ENCODE measurements at regions not wholly inside any gene's neighbourhood (a gene's known extent, or its start where the extent isn't known, plus 50 kb on each side); places are given as distances from the start of the nearest gene placed in this dataset.
A peak's percentile ranks its signal among the peaks of the same experiment; 100 is the strongest.

- peak; percentile 39 for DNase-seq (ENCODE audit: low spot score)
Observed at GRCh38 chr2:128494307-128494639, 175.6 kb upstream of the HS6ST1 start.

- peak; percentile 33 for DNase-seq (ENCODE audit: low spot score)
Observed at GRCh38 chr2:128494640-128495321, 176.1 kb upstream of the HS6ST1 start.

GRCh38 chr2:128495996-128496547 lies 177.4 kb upstream of the HS6ST1 start:
- peak; percentile 23 for DNase-seq (ENCODE audit: low spot score)

GRCh38 chr2:128496700-128497099 lies 178.0 kb upstream of the HS6ST1 start:
- DNase-seq (ENCODE audit: low spot score): peak; percentile 32

GRCh38 chr2:128497461-128497860 lies 178.8 kb upstream of the HS6ST1 start:
- peak; percentile 18 for DNase-seq (ENCODE audit: low spot score)

- peak; percentile 31 for DNase-seq (ENCODE audit: low spot score)
Observed at GRCh38 chr2:128498086-128498485, 179.4 kb upstream of the HS6ST1 start.

GRCh38 chr2:128498589-128498988 lies 179.9 kb upstream of the HS6ST1 start:
- DNase-seq (ENCODE audit: low spot score): peak; percentile 38

- DNase-seq (ENCODE audit: low spot score): peak; percentile 31
Observed at GRCh38 chr2:128499367-128500137, 180.9 kb upstream of the HS6ST1 start.

GRCh38 chr2:128500138-128500800 lies 181.6 kb upstream of the HS6ST1 start:
- peak; percentile 29 for DNase-seq (ENCODE audit: low spot score)

- peak; percentile 34 for DNase-seq (ENCODE audit: low spot score)
Observed at GRCh38 chr2:128501006-128501690, 182.5 kb upstream of the HS6ST1 start.

GRCh38 chr2:128501700-128502099 lies 183.0 kb upstream of the HS6ST1 start:
- peak; percentile 44 for DNase-seq (ENCODE audit: low spot score)

GRCh38 chr2:128502200-128502599 lies 183.5 kb upstream of the HS6ST1 start:
- peak; percentile 30 for DNase-seq (ENCODE audit: low spot score)

- DNase-seq (ENCODE audit: low spot score): peak; percentile 38
Observed at GRCh38 chr2:128502638-128503246, 184.1 kb upstream of the HS6ST1 start.

- DNase-seq (ENCODE audit: low spot score): peak; percentile 32
Observed at GRCh38 chr2:128503399-128504245, 185.0 kb upstream of the HS6ST1 start.

- DNase-seq (ENCODE audit: low spot score): peak; percentile 35
Observed at GRCh38 chr2:128504246-128505149, 185.8 kb upstream of the HS6ST1 start.

GRCh38 chr2:128505150-128505490 lies 186.5 kb upstream of the HS6ST1 start:
- DNase-seq (ENCODE audit: low spot score): peak; percentile 34

GRCh38 chr2:128505575-128506526 lies 187.2 kb upstream of the HS6ST1 start:
- DNase-seq (ENCODE audit: low spot score): no peak

- no peak for DNase-seq (ENCODE audit: low spot score)
Observed at GRCh38 chr2:128506534-128506933, 187.9 kb upstream of the HS6ST1 start.

All from ecto neural progenitor cell (in vitro differentiated cells).